PC-3 (cell line): ENCODE measurements at regions not wholly inside any gene's neighbourhood (a gene's known extent, or its start where the extent isn't known, plus 50 kb on each side); places are given as distances from the start of the nearest gene placed in this dataset.
"Not testable (repeated sequence)": the region's sequence is repeated elsewhere in the genome, so short reads cannot be mapped to it uniquely, and the experiment has no call there.

Experiments used
- ATAC-seq: fragments of 200-7000 bp; cut with Tn5 transposase; 2 replicates; pipeline ENCODE4 v1.9.1; 2020; ENCODE audit warnings: mild to moderate bottlenecking, moderate library complexity
- BruUV-seq: library from RNA; stranded (reverse); fragments of 400-500 nt; replicated peaks from 2 replicates; lab custom pipeline; 2021; lab: Mats Ljungman, UMichigan
- CTCF ChIA-PET: fragments of 300-600 bp; sonication (Branson Sonifier 250); formaldehyde crosslinking; loops from one replicate; lab custom pipeline; 2022; ENCODE audit warnings: antibody characterized with exemption; lab: Charles Lee
- POLR2A ChIA-PET: fragments of 300-600 bp; sonication (Branson Sonifier 250); formaldehyde crosslinking; loops from one replicate; lab custom pipeline; 2022; ENCODE audit warnings: antibody characterized with exemption; ENCODE audit not compliant: unreplicated experiment; lab: Charles Lee
- DNase-seq: peaks from one replicate; pipeline ENCODE4 v3.0.0-alpha.2; 2015
- H2AFZ ChIP-seq: fragments of 300-600 bp; sonication (generic); 2 replicates; pipeline ENCODE4 v1.6.0; 2016; ENCODE audit warnings: antibody characterized with exemption, low read length
- H3F3A ChIP-seq: fragments of 300-600 bp; sonication (generic); one replicate; pipeline ENCODE4 v1.6.0; 2017; ENCODE audit warnings: antibody characterized with exemption, low read length, control low read depth, mild to moderate bottlenecking; ENCODE audit not compliant: unreplicated experiment
- H3K27ac ChIP-seq: fragments of 300-600 bp; sonication (generic); 2 replicates; pipeline ENCODE4 v1.5.1; 2016; ENCODE audit warnings: mild to moderate bottlenecking, low read length
- H3K27me3 ChIP-seq: fragments of 300-600 bp; sonication (generic); 2 replicates; pipeline ENCODE4 v1.6.1; 2016; ENCODE audit warnings: low read length, mixed read lengths
- H3K36me3 ChIP-seq: fragments of 300-600 bp; sonication (generic); 2 replicates; pipeline ENCODE4 v1.6.1; 2016; ENCODE audit warnings: low read depth, mixed run types, low read length, mixed read lengths
- H3K4me1 ChIP-seq: fragments of 300-600 bp; sonication (generic); 2 replicates; pipeline ENCODE4 v1.5.1; 2016; ENCODE audit warnings: low read length; ENCODE audit not compliant: insufficient read depth
- H3K4me2 ChIP-seq: fragments of 300-600 bp; sonication (generic); 2 replicates; pipeline ENCODE4 v1.6.0; 2016; ENCODE audit warnings: low read length
- H3K4me3 ChIP-seq: fragments of 300-600 bp; sonication (generic); 2 replicates; pipeline ENCODE4 v1.5.1; 2016; ENCODE audit warnings: mild to moderate bottlenecking, low read length, mixed read lengths
- H3K79me2 ChIP-seq: fragments of 300-600 bp; sonication (generic); 2 replicates; pipeline ENCODE4 v1.6.1; 2017; ENCODE audit warnings: low read length, mixed read lengths
- H3K9ac ChIP-seq: fragments of 300-600 bp; sonication (generic); 2 replicates; pipeline ENCODE4 v1.6.0; 2016; ENCODE audit warnings: mild to moderate bottlenecking, low read length
- H3K9me2 ChIP-seq: fragments of 300-600 bp; sonication (generic); replicated peaks from 2 replicates; pipeline ENCODE4 v1.6.1; 2016; ENCODE audit warnings: mixed run types, low read length, mixed read lengths
- H3K9me3 ChIP-seq: fragments of 300-600 bp; sonication (generic); 2 replicates; pipeline ENCODE4 v1.6.1; 2016; ENCODE audit warnings: low read length, mixed read lengths
- H4K20me1 ChIP-seq: fragments of 300-600 bp; sonication (generic); 2 replicates; pipeline ENCODE4 v1.6.1; 2016; ENCODE audit warnings: low read length, mixed read lengths
- EZH2 ChIP-seq: fragments of 300-600 bp; sonication (generic); IDR thresholded peaks from one replicate; pipeline ENCODE4 v1.6.1; 2017; ENCODE audit warnings: antibody characterized with exemption, mild to moderate bottlenecking, low read length; ENCODE audit not compliant: unreplicated experiment
- EZH2phosphoT487 ChIP-seq: fragments of 300-600 bp; sonication (generic); IDR thresholded peaks from 2 replicates; pipeline ENCODE4 v1.6.1; 2018; ENCODE audit warnings: mild to moderate bottlenecking, antibody characterized with exemption, low read length, borderline replicate concordance
- intact Hi-C: fragments of 100-400 bp; cut with micrococcal nuclease; formaldehyde crosslinking; loops from 2 replicates; pipeline ENCODE4 v1.9.0; 2023
- TF ChIP-seq, protein P1 (sequence below): fragments of 300-600 bp; sonication (generic); conservative IDR thresholded peaks from 2 replicates; pipeline ENCODE4 v1.5.1; 2017; ENCODE audit warnings: antibody characterized with exemption, low read depth, mild to moderate bottlenecking, low read length

DNA sequence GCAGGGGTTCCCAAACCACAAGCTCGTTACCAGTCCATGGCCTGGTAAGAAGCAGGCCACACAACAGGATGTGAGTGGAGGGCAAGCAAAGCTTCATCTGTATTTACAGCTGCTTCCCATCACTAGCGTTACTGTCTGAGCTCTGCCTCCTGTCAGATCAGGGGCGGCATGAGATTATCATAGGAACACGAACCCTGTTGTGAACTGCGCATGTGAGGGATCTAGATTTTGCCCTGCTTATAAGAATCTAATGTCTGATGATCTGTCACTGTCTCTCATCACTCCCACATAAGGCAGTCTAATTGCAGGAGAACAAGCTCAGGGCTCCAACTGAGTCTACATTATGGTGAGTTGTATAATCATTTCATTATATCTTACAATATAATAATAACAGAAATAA lies 677.4 kb upstream of the SLITRK6 start:
- H3K36me3 ChIP-seq = no peaks in the 10 kb centered on the region
- ChIA-PET POLR2A (no interaction called here), CTCF (no interaction called here)
- H3F3A ChIP-seq = no peaks in the 10 kb centered on the region
- no peaks in the 10 kb centered on the region for H3K27me3 ChIP-seq
- H3K9ac ChIP-seq = no peak overlapping the region
- DNase-seq (no peak), ATAC-seq (no peak)
- no peak overlapping the region for H2AFZ ChIP-seq
- TF ChIP-seq, protein P1, sequence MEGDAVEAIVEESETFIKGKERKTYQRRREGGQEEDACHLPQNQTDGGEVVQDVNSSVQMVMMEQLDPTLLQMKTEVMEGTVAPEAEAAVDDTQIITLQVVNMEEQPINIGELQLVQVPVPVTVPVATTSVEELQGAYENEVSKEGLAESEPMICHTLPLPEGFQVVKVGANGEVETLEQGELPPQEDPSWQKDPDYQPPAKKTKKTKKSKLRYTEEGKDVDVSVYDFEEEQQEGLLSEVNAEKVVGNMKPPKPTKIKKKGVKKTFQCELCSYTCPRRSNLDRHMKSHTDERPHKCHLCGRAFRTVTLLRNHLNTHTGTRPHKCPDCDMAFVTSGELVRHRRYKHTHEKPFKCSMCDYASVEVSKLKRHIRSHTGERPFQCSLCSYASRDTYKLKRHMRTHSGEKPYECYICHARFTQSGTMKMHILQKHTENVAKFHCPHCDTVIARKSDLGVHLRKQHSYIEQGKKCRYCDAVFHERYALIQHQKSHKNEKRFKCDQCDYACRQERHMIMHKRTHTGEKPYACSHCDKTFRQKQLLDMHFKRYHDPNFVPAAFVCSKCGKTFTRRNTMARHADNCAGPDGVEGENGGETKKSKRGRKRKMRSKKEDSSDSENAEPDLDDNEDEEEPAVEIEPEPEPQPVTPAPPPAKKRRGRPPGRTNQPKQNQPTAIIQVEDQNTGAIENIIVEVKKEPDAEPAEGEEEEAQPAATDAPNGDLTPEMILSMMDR = no peak
- TF ChIP-seq EZH2phosphoT487 (no peak), EZH2 (no peak)
- no peaks in the 10 kb centered on the region for H4K20me1 ChIP-seq
- no peaks in the 10 kb centered on the region for H3K9me2 ChIP-seq
- no peak overlapping the region for H3K4me2 ChIP-seq
- no peak overlapping the region for H3K27ac ChIP-seq
- intact Hi-C loops = no loop called here
- no peaks in the 10 kb centered on the region for H3K79me2 ChIP-seq
- no peak overlapping the region for H3K4me3 ChIP-seq
- no TSS peak for BruUV-seq
- H3K9me3 ChIP-seq = no peaks in the 10 kb centered on the region
- no peaks in the 10 kb centered on the region for H3K4me1 ChIP-seq

DNA sequence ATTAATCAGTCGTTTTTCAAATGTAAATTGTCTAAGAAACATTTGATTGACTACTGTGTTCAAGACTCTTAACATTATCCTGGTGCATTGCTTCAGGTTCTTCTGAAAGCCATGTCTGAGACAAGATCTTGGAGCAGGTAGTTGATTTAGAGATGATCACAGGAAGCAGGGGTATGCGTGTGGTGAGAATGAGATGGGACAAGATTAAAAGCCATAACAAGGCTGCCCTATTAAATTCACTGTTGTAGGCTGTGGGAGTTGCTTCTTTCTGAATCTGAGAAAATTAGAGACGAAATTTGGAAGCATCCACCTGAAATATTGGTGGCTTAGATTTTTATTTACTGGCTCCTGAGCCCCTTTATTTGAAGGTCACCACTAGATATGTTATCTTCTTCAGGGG lies 687.4 kb upstream of the SLITRK6 start:
- Histone ChIP-seq H4K20me1 (no peaks in the 10 kb centered on the region), H3K27me3 (no peaks in the 10 kb centered on the region), H3K79me2 (no peaks in the 10 kb centered on the region), H3K36me3 (no peaks in the 10 kb centered on the region), H3F3A (no peaks in the 10 kb centered on the region), H3K9ac (no peak overlapping the region), H2AFZ (no peak overlapping the region), H3K9me3 (no peaks in the 10 kb centered on the region), H3K9me2 (no peaks in the 10 kb centered on the region), H3K4me3 (no peak overlapping the region), H3K4me2 (no peak overlapping the region), H3K4me1 (no peaks in the 10 kb centered on the region), H3K27ac (no peak overlapping the region)
- TF ChIP-seq EZH2phosphoT487 (no peak), EZH2 (no peak)
- CTCF ChIA-PET = no interaction called here
- BruUV-seq = no TSS peak
- ATAC-seq (no peak), DNase-seq (no peak)
- intact Hi-C loops = no loop called here
- POLR2A ChIA-PET = no interaction called here

DNA sequence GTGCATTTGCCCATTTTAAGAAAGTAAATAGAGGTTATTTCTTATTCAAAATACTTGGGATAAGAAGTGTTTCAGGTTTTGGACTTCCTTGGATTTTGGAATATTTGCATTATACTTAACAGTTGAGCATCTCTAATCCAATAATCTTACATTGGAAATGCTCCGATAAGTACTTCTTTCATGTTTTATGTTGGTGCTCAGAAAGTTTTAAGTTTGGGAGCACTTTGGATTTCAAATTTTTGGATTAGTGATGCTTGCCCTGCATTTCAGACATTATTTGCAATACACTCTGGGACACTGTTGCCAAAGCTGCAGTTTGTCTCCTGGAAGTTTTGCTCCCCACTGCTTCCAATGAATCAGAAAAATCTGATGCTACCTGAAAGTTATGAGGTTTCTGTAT lies 691.9 kb upstream of the SLITRK6 start:
- Histone ChIP-seq H3K27me3 (no peaks in the 10 kb centered on the region), H3K9ac (no peak overlapping the region), H3K4me3 (no peak overlapping the region), H3K79me2 (no peaks in the 10 kb centered on the region), H3K36me3 (no peaks in the 10 kb centered on the region), H4K20me1 (no peaks in the 10 kb centered on the region), H3K9me2 (no peaks in the 10 kb centered on the region), H2AFZ (no peak overlapping the region), H3K4me2 (no peak overlapping the region), H3K9me3 (no peaks in the 10 kb centered on the region), H3K27ac (no peak overlapping the region), H3K4me1 (no peaks in the 10 kb centered on the region), H3F3A (no peaks in the 10 kb centered on the region)
- ChIA-PET CTCF (no interaction called here), POLR2A (no interaction called here)
- TF ChIP-seq EZH2 = no peak
- no peak for TF ChIP-seq EZH2phosphoT487
- intact Hi-C loops = no loop called here
- BruUV-seq = no TSS peak
- no peak for ATAC-seq
- DNase-seq = no peak

DNA sequence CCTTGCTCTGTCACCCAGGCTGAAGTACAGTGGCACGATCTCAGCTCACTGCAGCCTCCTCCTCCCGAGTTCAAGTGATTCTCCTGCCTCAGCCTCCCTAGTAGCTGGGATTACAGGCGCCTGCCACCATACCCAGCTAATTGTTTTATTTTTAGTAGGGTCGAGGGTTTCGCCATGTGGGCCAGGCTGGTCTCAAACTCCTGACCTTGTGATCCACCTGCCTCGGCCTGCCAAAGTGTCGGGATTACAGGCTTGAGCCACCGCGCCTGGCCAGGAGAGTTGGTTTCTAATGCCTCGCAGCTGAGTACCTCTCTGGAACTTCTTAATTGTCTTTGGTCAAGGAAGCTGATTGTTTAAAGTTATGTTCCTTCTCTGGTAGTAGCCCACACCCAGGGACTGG lies 702.7 kb upstream of the SLITRK6 start:
- H2AFZ ChIP-seq, H3K9me3 ChIP-seq, H3K9ac ChIP-seq, H3K9me2 ChIP-seq, H3K27ac ChIP-seq, H3K4me3 ChIP-seq, H3K27me3 ChIP-seq, H4K20me1 ChIP-seq, H3F3A ChIP-seq, H3K4me1 ChIP-seq, H3K79me2 ChIP-seq, H3K36me3 ChIP-seq, BruUV-seq, H3K4me2 ChIP-seq, CTCF ChIA-PET, ATAC-seq, DNase-seq, intact Hi-C loops, POLR2A ChIA-PET: not testable (repeated sequence)
